ENCODE measurements at regions not wholly inside any gene's neighbourhood (a gene's known extent, or its start where the extent isn't known, plus 50 kb on each side); places are given as distances from the start of the nearest gene placed in this dataset.

- no peak overlapping the region for H3K14ac ChIP-seq (ENCODE audit: insufficient read length)
- ChIA-PET CTCF (ENCODE audit: partially characterized antibody) (interaction anchor here (0.6 kb wide), 1 partner anchor 12 kb away, joined by 3 read pairs; no protein-coding TSS in a partner anchor), POLR2A (ENCODE audit: partially characterized antibody) (no interaction called here)
- no peaks in the 10 kb centered on the region; a peak in 1 of 4 replicates for H3K9me3 ChIP-seq (ENCODE audit: insufficient read depth in 2 of 2, low read depth in 1 of 2, low read length in 1 of 2)
- H2BK15ac ChIP-seq (ENCODE audit: low read length), result no peak overlapping the region
- H3K79me1 ChIP-seq (ENCODE audit: low read depth, low read length), result no peaks in the 10 kb centered on the region
- no peaks in the 10 kb centered on the region for H3K79me2 ChIP-seq (ENCODE audit: control insufficient read depth in 1 of 2, insufficient read depth in 2 of 2, low read length in 2 of 2)
- no peak overlapping the region for H2AFZ ChIP-seq (ENCODE audit: low read length)
- H3K36me3 ChIP-seq (ENCODE audit: control insufficient read depth in 2 of 4, insufficient read depth in 4 of 4, low read length in 3 of 4), result no peaks in the 10 kb centered on the region
- H3K18ac ChIP-seq (ENCODE audit: extremely low read depth, low read length), result no peak overlapping the region
- H2AK5ac ChIP-seq (ENCODE audit: low read depth, low read length), result no peak overlapping the region
- H3K27ac ChIP-seq (ENCODE audit: low read depth, low read length), result no peak overlapping the region
- TF ChIP-seq HDAC6 (IDR thresholded peaks at IDR 0.05; ENCODE audit: low read depth, low read length), result no peak
- no peak for TF ChIP-seq NRF1 (IDR thresholded peaks at IDR 0.05; ENCODE audit: low read depth, low read length)
- TF ChIP-seq RFX5 (IDR thresholded peaks at IDR 0.05; ENCODE audit: borderline replicate concordance, low read depth, low read length), result no peak
- TF ChIP-seq CHD1 (IDR thresholded peaks at IDR 0.05; ENCODE audit: low read depth, low read length), result no peak
- TF ChIP-seq SIRT6 (IDR thresholded peaks at IDR 0.05; ENCODE audit: low read length), result no peak
- no peak for TF ChIP-seq HDAC2 (IDR thresholded peaks at IDR 0.05; ENCODE audit: borderline replicate concordance in 1 of 2, low read depth in 2 of 2, low read length in 2 of 2)
- no peak for TF ChIP-seq YY1 (IDR thresholded peaks at IDR 0.05; ENCODE audit: low read depth, low read length)
- TF ChIP-seq RBBP5 (IDR thresholded peaks at IDR 0.05; ENCODE audit: borderline replicate concordance, low read depth, low read length), result no peak
- no peaks in the 10 kb centered on the region for H4K20me1 ChIP-seq (replicated peaks in 1 of 2; ENCODE audit: control insufficient read depth in 1 of 2, insufficient read depth in 2 of 2, low read length in 2 of 2)
- no peak overlapping the region for H4K5ac ChIP-seq (ENCODE audit: insufficient read length, low read depth, low read length)
- H2BK120ac ChIP-seq (replicated peaks; ENCODE audit: low read depth, low read length), result no peak overlapping the region
- H3K4me3 ChIP-seq (ENCODE audit: extremely low read depth in 1 of 4, insufficient read depth in 2 of 4, low read depth in 3 of 4, low read length in 4 of 4), result no peak overlapping the region
- DNase-seq (ENCODE audit: low read depth in 1 of 2, low spot score in 2 of 2) (no peak), FAIRE-seq (no peak)
- H2BK12ac ChIP-seq (ENCODE audit: low read depth, low read length), result no peak overlapping the region
- H4K91ac ChIP-seq (replicated peaks; ENCODE audit: insufficient read length, low read length), result no peak overlapping the region
- WGBS, 2 experiments (ENCODE audit: extremely low coverage in 1 of 2, insufficient coverage in 1 of 2, insufficient read length in 1 of 2, insufficient replicate concordance in 2 of 2, low coverage in 1 of 2, low lambda C conversion rate in 2 of 2, missing lambda C conversion rate in 1 of 2), result 85% methylated on average over 6 of the region's 6 CpGs; no CpG with 5 or more reads in 1 of the 2 experiments
- no peak overlapping the region for H2BK20ac ChIP-seq (ENCODE audit: low read length)
- H3K23me2 ChIP-seq (ENCODE audit: low read depth, low read length), result no peaks in the 10 kb centered on the region; the same call in 1 of the 2 replicates
- H4K8ac ChIP-seq (ENCODE audit: extremely low read depth, insufficient read depth, low read length), result no peak overlapping the region
- H3K9ac ChIP-seq (replicated peaks in 1 of 4; ENCODE audit: extremely low read depth in 1 of 4, low read depth in 3 of 4, low read length in 3 of 4), result no peak overlapping the region
- no peak overlapping the region for H3K4ac ChIP-seq (replicated peaks; ENCODE audit: insufficient read length, low read depth, low read length)
- no peak overlapping the region for H2BK5ac ChIP-seq (ENCODE audit: low read depth, low read length)
- no peak overlapping the region for H3K4me2 ChIP-seq (ENCODE audit: insufficient read depth in 1 of 2, low read depth in 2 of 2, low read length in 2 of 2)
- no peak overlapping the region for H3K56ac ChIP-seq (replicated peaks; ENCODE audit: insufficient read length, low read depth, low read length)
- no peaks in the 10 kb centered on the region for H3K4me1 ChIP-seq (replicated peaks in 1 of 4; ENCODE audit: control insufficient read depth in 3 of 4, insufficient read depth in 4 of 4, low read length in 3 of 4)
- H3K27me3 ChIP-seq (replicated peaks in 1 of 4; ENCODE audit: control insufficient read depth in 3 of 4, extremely low read depth in 1 of 4, insufficient read depth in 3 of 4, low read length in 3 of 4), result no peaks in the 10 kb centered on the region
- H3K23ac ChIP-seq (ENCODE audit: insufficient read length), result no peak overlapping the region
Observed at GRCh38 chr5:7961540-7961939, 92.6 kb downstream of the MTRR start.

Measured in H1 (cell line).